ENCODE measurements at regions not wholly inside any gene's neighbourhood (a gene's known extent, or its start where the extent isn't known, plus 50 kb on each side); places are given as distances from the start of the nearest gene placed in this dataset.

- CTCF ChIA-PET, result no interaction called here
- Histone ChIP-seq H3K4me1 (ENCODE audit: insufficient read depth, low read length) (no peaks in the 10 kb centered on the region), H3K27me3 (ENCODE audit: insufficient read depth, low read length, poor library complexity, severe bottlenecking) (no peaks in the 10 kb centered on the region), H3K27ac (ENCODE audit: low read depth, low read length) (no peak overlapping the region), H3K9me3 (ENCODE audit: low read length) (no peaks in the 10 kb centered on the region), H3K4me3 (ENCODE audit: low read length) (no peak overlapping the region), H3K36me3 (ENCODE audit: insufficient read depth, low read length) (no peaks in the 10 kb centered on the region)
- no peak overlapping the region for H3K27ac Mint-ChIP-seq
- no peak overlapping the region for H3K4me3 Mint-ChIP-seq
- H3K4me1 Mint-ChIP-seq, result no peaks in the 10 kb centered on the region
- no peaks in the 10 kb centered on the region for H3K27me3 Mint-ChIP-seq
- H3K9me3 Mint-ChIP-seq, result peaks cover 0 to 4% (median 2%) of the 10 kb centered on the region in 5 donors
- H3K36me3 Mint-ChIP-seq, result no peaks in the 10 kb centered on the region
- POLR2A ChIA-PET, result no interaction called here
- no peak for DNase-seq
These were observed 358.1 kb downstream of the KCNJ2 start for GRCh38 chr17:70527364-70527888.

GRCh38 chr17:70533427-70533826, 364.1 kb downstream of the KCNJ2 start:
- Mint-ChIP-seq H3K4me1 (no peaks in the 10 kb centered on the region), H3K4me3 (no peak overlapping the region), H3K36me3 (no peaks in the 10 kb centered on the region), H3K27me3 (no peaks in the 10 kb centered on the region), H3K9me3 (peaks cover 0 to 4% (median 2%) of the 10 kb centered on the region in 5 donors), H3K27ac (no peak overlapping the region)
- Histone ChIP-seq H3K4me1 (ENCODE audit: insufficient read depth, low read length) (no peaks in the 10 kb centered on the region), H3K27ac (ENCODE audit: low read depth, low read length) (no peak overlapping the region), H3K9me3 (ENCODE audit: low read length) (no peaks in the 10 kb centered on the region), H3K4me3 (ENCODE audit: low read length) (no peak overlapping the region), H3K36me3 (ENCODE audit: insufficient read depth, low read length) (no peaks in the 10 kb centered on the region), H3K27me3 (ENCODE audit: insufficient read depth, low read length, poor library complexity, severe bottlenecking) (no peaks in the 10 kb centered on the region)
- ChIA-PET POLR2A (no interaction called here), CTCF (no interaction called here)
- no peak for DNase-seq

DNA sequence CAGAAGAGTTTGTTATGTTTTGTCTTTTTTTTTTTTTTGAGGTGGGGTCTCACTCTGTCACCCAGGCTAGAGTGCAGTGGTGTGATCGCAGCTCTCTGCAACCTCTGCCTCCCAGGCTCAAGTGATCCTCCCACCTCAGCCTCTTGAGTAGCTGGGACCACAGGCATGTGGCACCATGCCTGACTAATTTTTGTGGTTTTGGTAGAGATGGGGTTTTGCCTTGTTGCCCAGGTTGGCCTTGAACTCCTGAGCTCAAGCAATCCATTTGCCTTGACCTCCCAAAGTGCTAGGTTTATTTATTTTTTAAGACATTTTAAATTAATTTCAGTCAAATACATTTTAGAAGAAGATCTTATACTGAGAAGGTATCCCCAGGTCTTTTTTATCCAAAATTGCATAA, 366.7 kb downstream of the KCNJ2 start:
- no peaks in the 10 kb centered on the region for H3K36me3 Mint-ChIP-seq
- no peak for DNase-seq
- Histone ChIP-seq H3K27ac (ENCODE audit: low read depth, low read length) (no peak overlapping the region), H3K4me1 (ENCODE audit: insufficient read depth, low read length) (no peaks in the 10 kb centered on the region), H3K9me3 (ENCODE audit: low read length) (no peaks in the 10 kb centered on the region), H3K36me3 (ENCODE audit: insufficient read depth, low read length) (no peaks in the 10 kb centered on the region), H3K4me3 (ENCODE audit: low read length) (no peak overlapping the region), H3K27me3 (ENCODE audit: insufficient read depth, low read length, poor library complexity, severe bottlenecking) (no peaks in the 10 kb centered on the region)
- H3K4me1 Mint-ChIP-seq, result no peaks in the 10 kb centered on the region
- no peaks in the 10 kb centered on the region for H3K27me3 Mint-ChIP-seq
- H3K4me3 Mint-ChIP-seq, result no peak overlapping the region
- H3K27ac Mint-ChIP-seq, result no peak overlapping the region
- CTCF ChIA-PET, result no interaction called here
- peaks cover 0 to 4% (median 0%) of the 10 kb centered on the region in 5 donors for H3K9me3 Mint-ChIP-seq
- POLR2A ChIA-PET, result no interaction called here

DNA sequence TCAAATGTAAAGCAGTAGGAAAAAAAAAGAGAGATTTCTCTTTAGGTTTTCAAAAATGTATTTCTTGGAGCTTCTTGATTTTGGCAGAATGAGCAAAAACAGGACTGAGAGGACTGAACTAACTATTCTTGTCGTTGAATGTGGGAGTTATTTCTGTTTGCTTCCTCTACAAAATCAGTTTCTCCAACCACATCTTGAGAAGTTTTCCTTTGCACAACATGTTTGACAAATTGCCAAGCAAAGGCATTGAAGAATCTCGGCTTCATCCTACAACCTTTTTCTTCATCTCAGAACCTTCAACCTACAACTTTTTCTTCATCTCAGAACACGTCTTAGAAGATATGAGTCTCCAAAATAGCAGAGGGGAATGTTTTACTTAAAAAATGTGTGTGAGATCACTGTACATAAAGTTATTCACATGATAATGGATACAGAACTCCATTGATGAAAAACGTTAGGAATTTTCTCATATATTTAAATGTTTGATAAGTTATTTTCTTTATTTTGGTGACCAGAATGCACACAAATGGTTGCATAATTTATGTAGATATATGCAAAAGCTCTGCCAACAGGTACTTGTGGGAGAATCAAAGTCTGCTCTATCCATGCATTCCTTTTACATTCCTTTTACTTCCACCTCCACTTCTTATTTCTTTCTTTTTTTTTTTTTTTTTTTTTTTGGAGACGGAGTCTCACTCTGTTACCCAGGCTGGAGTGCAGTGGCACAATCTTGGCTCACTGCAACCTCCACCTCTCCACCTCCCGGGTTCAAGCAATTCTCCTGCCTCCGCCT, 370.0 kb downstream of the KCNJ2 start:
- Mint-ChIP-seq H3K27ac (no peak overlapping the region), H3K4me1 (no peaks in the 10 kb centered on the region), H3K9me3 (peaks cover 0 to 10% (median 0%) of the 10 kb centered on the region in 5 donors), H3K36me3 (no peaks in the 10 kb centered on the region), H3K27me3 (no peaks in the 10 kb centered on the region), H3K4me3 (no peak overlapping the region)
- ChIA-PET CTCF (no interaction called here), POLR2A (no interaction called here)
- no peak for DNase-seq
- H3K27ac ChIP-seq (ENCODE audit: low read depth, low read length), result no peak overlapping the region
- no peaks in the 10 kb centered on the region for H3K9me3 ChIP-seq (ENCODE audit: low read length)
- H3K27me3 ChIP-seq (ENCODE audit: insufficient read depth, low read length, poor library complexity, severe bottlenecking), result no peaks in the 10 kb centered on the region
- H3K4me1 ChIP-seq (ENCODE audit: insufficient read depth, low read length), result no peaks in the 10 kb centered on the region
- no peaks in the 10 kb centered on the region for H3K36me3 ChIP-seq (ENCODE audit: insufficient read depth, low read length)
- no peak overlapping the region for H3K4me3 ChIP-seq (ENCODE audit: low read length)

- no peak overlapping the region for H3K27ac ChIP-seq (ENCODE audit: low read depth, low read length)
- H3K27me3 Mint-ChIP-seq, result no peaks in the 10 kb centered on the region
- H3K9me3 ChIP-seq (ENCODE audit: low read length), result no peaks in the 10 kb centered on the region
- H3K9me3 Mint-ChIP-seq, result peaks cover 0 to 10% (median 0%) of the 10 kb centered on the region in 5 donors
- no peaks in the 10 kb centered on the region for H3K4me1 Mint-ChIP-seq
- POLR2A ChIA-PET, result no interaction called here
- CTCF ChIA-PET, result no interaction called here
- H3K27ac Mint-ChIP-seq, result no peak overlapping the region
- no peak for DNase-seq
- no peaks in the 10 kb centered on the region for H3K36me3 Mint-ChIP-seq
- no peak overlapping the region for H3K4me3 Mint-ChIP-seq
- H3K27me3 ChIP-seq (ENCODE audit: insufficient read depth, low read length, poor library complexity, severe bottlenecking), result no peaks in the 10 kb centered on the region
- no peak overlapping the region for H3K4me3 ChIP-seq (ENCODE audit: low read length)
- H3K4me1 ChIP-seq (ENCODE audit: insufficient read depth, low read length), result no peaks in the 10 kb centered on the region
- no peaks in the 10 kb centered on the region for H3K36me3 ChIP-seq (ENCODE audit: insufficient read depth, low read length)
These were observed 373.5 kb downstream of the KCNJ2 start for GRCh38 chr17:70542876-70543275.

DNA sequence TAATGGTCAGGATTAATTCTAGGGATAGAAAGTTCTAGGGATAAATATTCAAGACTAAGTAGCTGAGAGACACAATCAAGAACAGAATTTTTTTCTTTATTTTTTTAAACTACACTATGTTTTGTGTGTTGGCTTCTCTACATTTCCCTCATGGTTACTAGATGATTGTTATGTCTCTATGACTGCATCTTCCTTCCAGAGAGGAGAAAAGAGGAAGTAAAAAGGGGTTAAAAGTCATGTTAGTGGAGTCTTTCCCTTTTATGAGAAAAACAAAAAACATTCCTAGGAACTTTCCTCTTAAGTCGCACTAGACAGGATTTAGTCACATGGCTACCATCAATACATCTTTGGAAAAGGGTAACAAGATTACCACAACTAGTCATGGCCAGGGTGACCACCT, 375.0 kb downstream of the KCNJ2 start:
- CTCF ChIA-PET, result no interaction called here
- Mint-ChIP-seq H3K27ac (no peak overlapping the region), H3K36me3 (no peaks in the 10 kb centered on the region), H3K4me1 (no peaks in the 10 kb centered on the region), H3K27me3 (no peaks in the 10 kb centered on the region), H3K4me3 (no peak overlapping the region), H3K9me3 (peaks cover 0 to 10% (median 0%) of the 10 kb centered on the region in 5 donors)
- Histone ChIP-seq H3K4me1 (ENCODE audit: insufficient read depth, low read length) (no peaks in the 10 kb centered on the region), H3K36me3 (ENCODE audit: insufficient read depth, low read length) (no peaks in the 10 kb centered on the region), H3K27me3 (ENCODE audit: insufficient read depth, low read length, poor library complexity, severe bottlenecking) (no peaks in the 10 kb centered on the region), H3K4me3 (ENCODE audit: low read length) (no peak overlapping the region), H3K9me3 (ENCODE audit: low read length) (no peaks in the 10 kb centered on the region), H3K27ac (ENCODE audit: low read depth, low read length) (no peak overlapping the region)
- DNase-seq, result no peak
- POLR2A ChIA-PET, result no interaction called here

GRCh38 chr17:70552230-70552981, 383.1 kb downstream of the KCNJ2 start:
- no peaks in the 10 kb centered on the region for H3K4me1 Mint-ChIP-seq
- DNase-seq, result no peak
- H3K36me3 Mint-ChIP-seq, result no peaks in the 10 kb centered on the region
- H3K27ac Mint-ChIP-seq, result no peak overlapping the region
- no peak overlapping the region for H3K4me3 Mint-ChIP-seq
- POLR2A ChIA-PET, result no interaction called here
- H3K27ac ChIP-seq (ENCODE audit: low read depth, low read length), result no peak overlapping the region
- H3K4me3 ChIP-seq (ENCODE audit: low read length), result no peak overlapping the region
- no peaks in the 10 kb centered on the region for H3K27me3 ChIP-seq (ENCODE audit: insufficient read depth, low read length, poor library complexity, severe bottlenecking)
- no peaks in the 10 kb centered on the region for H3K9me3 Mint-ChIP-seq
- H3K4me1 ChIP-seq (ENCODE audit: insufficient read depth, low read length), result no peaks in the 10 kb centered on the region
- H3K36me3 ChIP-seq (ENCODE audit: insufficient read depth, low read length), result no peaks in the 10 kb centered on the region
- CTCF ChIA-PET, result no interaction called here
- no peaks in the 10 kb centered on the region for H3K9me3 ChIP-seq (ENCODE audit: low read length)
- no peaks in the 10 kb centered on the region for H3K27me3 Mint-ChIP-seq

DNA sequence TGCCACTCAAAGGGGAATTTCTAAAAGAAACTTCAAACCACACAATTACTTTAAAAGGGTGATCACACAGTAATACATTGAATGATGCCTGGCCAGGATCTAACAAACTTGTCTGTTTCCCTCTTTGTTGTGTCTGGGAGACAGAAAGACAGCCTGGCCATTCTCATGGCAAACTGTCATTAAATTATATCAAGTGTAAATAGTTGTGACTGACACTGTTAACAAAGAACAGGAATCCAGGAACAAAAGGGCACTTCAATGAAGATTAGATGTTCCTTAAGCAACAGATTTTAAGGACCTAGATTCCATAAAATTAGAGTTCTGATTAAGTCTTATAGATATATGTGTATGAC, 383.6 kb downstream of the KCNJ2 start:
- no peak overlapping the region for H3K4me3 ChIP-seq (ENCODE audit: low read length)
- no peaks in the 10 kb centered on the region for H3K4me1 ChIP-seq (ENCODE audit: insufficient read depth, low read length)
- Mint-ChIP-seq H3K4me3 (no peak overlapping the region), H3K27ac (no peak overlapping the region), H3K27me3 (no peaks in the 10 kb centered on the region), H3K4me1 (no peaks in the 10 kb centered on the region), H3K36me3 (no peaks in the 10 kb centered on the region), H3K9me3 (no peaks in the 10 kb centered on the region)
- H3K27ac ChIP-seq (ENCODE audit: low read depth, low read length), result no peak overlapping the region
- H3K9me3 ChIP-seq (ENCODE audit: low read length), result no peaks in the 10 kb centered on the region
- H3K27me3 ChIP-seq (ENCODE audit: insufficient read depth, low read length, poor library complexity, severe bottlenecking), result no peaks in the 10 kb centered on the region
- DNase-seq, result no peak
- ChIA-PET CTCF (no interaction called here), POLR2A (no interaction called here)
- H3K36me3 ChIP-seq (ENCODE audit: insufficient read depth, low read length), result no peaks in the 10 kb centered on the region

Measured in CD8-positive, alpha-beta memory T cell (primary cell).